HEK293 (cell line): ENCODE measurements at regions not wholly inside any gene's neighbourhood (a gene's known extent, or its start where the extent isn't known, plus 50 kb on each side); places are given as distances from the start of the nearest gene placed in this dataset.

Source experiments
- CTCF ChIP-seq: fragments of 450-650 bp; formaldehyde crosslinking; IDR thresholded peaks from 2 replicates; pipeline ENCODE4 v1.5.1; 2016; ENCODE audit warnings: missing biosample characterization, missing genetic modification characterization
- TRIM28 ChIP-seq: IDR thresholded peaks from 2 replicates; pipeline ENCODE4 v1.6.1; 2011; ENCODE audit warnings: low read length, control low read depth, borderline replicate concordance
- ZBTB17 ChIP-seq: fragments of 450-650 bp; formaldehyde crosslinking; IDR thresholded peaks from 2 replicates; pipeline ENCODE4 v1.5.1; 2016; ENCODE audit warnings: missing biosample characterization, missing genetic modification characterization
- ZNF16 ChIP-seq: fragments of 450-650 bp; formaldehyde crosslinking; IDR thresholded peaks from 2 replicates; pipeline ENCODE4 v1.5.1; 2016; ENCODE audit warnings: low read depth, missing biosample characterization, missing genetic modification characterization
- ZNF362 ChIP-seq: fragments of 450-650 bp; formaldehyde crosslinking; IDR thresholded peaks from 2 replicates; pipeline ENCODE4 v1.5.1; 2016; ENCODE audit warnings: missing biosample characterization, missing genetic modification characterization
- ZNF449 ChIP-seq: fragments of 450-650 bp; formaldehyde crosslinking; IDR thresholded peaks from 2 replicates; pipeline ENCODE4 v1.5.1; 2017; ENCODE audit warnings: missing biosample characterization, mild to moderate bottlenecking, missing genetic modification characterization, moderate library complexity
- ZNF518A ChIP-seq: fragments of 450-650 bp; formaldehyde crosslinking; conservative IDR thresholded peaks from 2 replicates; pipeline ENCODE4 v1.5.1; 2016; ENCODE audit warnings: low read depth, missing biosample characterization, missing genetic modification characterization
- ZNF785 ChIP-seq: fragments of 450-650 bp; formaldehyde crosslinking; IDR thresholded peaks from 2 replicates; pipeline ENCODE4 v1.5.1; 2016; ENCODE audit warnings: missing biosample characterization, missing genetic modification characterization

GRCh38 chr1:22254756-22255155, 111.9 kb upstream of the WNT4 start:
- no peak for TF ChIP-seq ZNF449
- no peak for TF ChIP-seq CTCF
- TF ChIP-seq ZNF785 (tag by site-specific recombination): no peak
- no peak for TF ChIP-seq TRIM28
- no peak for TF ChIP-seq ZNF362
- no peak for TF ChIP-seq ZBTB17
- TF ChIP-seq ZNF518A (tag by site-specific recombination): no peak
- TF ChIP-seq ZNF16 (tag by site-specific recombination): no peak
